ENCODE measurements at regions not wholly inside any gene's neighbourhood (a gene's known extent, or its start where the extent isn't known, plus 50 kb on each side); places are given as distances from the start of the nearest gene placed in this dataset.

DNA sequence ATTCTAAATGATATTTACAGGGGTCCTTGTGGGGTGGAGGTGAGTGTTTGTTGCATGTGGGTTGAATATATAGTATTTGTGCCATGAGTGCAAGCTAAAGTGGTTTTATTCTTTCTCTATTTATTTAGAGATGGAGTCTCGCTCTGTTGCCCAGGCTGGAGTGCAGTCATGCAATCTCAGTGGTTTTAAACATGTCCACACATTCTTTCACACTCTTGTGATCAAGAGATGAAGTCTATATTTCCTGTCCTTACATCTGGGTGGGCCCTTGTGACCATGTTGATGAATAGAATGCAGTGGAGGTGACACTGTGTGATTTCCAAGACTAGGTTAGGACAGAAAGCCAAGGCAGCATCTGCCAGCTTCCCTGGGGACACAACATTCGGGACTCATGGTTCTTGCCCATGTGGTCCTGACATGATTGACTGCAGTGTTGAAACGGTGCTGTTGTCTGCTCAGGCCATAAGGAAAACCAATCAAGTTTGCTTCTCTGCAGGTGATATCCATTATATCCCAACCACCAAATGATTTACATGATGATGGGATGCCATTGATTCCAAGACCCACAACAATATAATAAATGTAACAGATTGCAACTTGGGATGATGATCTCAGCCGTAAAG is 172.6 kb downstream of the SUDS3 start:
- H4K20me1 ChIP-seq (ENCODE audit: insufficient read depth) = no peaks in the 10 kb centered on the region
- ATAC-seq = no peak
- no peaks in the 10 kb centered on the region for H3K36me3 ChIP-seq (ENCODE audit: control insufficient read depth in 1 of 2, insufficient read depth in 2 of 2, low read length in 2 of 2)
- H2AFZ ChIP-seq (ENCODE audit: low read depth, low read length, poor library complexity, severe bottlenecking) = no peak overlapping the region
- no peaks in the 10 kb centered on the region for H3K79me2 ChIP-seq (ENCODE audit: insufficient read depth, low read length)
- ChIA-PET POLR2A (no interaction called here), RAD21 (ENCODE audit: low non-redundant PET in 1 of 2, low total read pairs in 2 of 2, uncharacterized antibody in 2 of 2, unreplicated experiment in 2 of 2) (no interaction called here), CTCF (no interaction called here)
- no peak for DNase-seq (ENCODE audit: low read depth, low spot score)
- peaks cover 4 to 11% of the 10 kb centered on the region in 2 experiments; a peak in 3 of 4 replicates for H3K4me1 ChIP-seq (ENCODE audit: control insufficient read depth in 1 of 2, insufficient read depth in 2 of 2, low read length in 2 of 2)
- BruUV-seq (replicated peaks) = no TSS peak
- no peaks in the 10 kb centered on the region for H3K9me3 ChIP-seq (ENCODE audit: control insufficient read depth in 1 of 2, insufficient read depth in 1 of 2, low read depth in 1 of 2, low read length in 2 of 2)
- no peak overlapping the region for H3K4me2 ChIP-seq (ENCODE audit: low read length)
- no peaks in the 10 kb centered on the region for H3K9me2 ChIP-seq (ENCODE audit: insufficient read depth)
- intact Hi-C loops (cut with micrococcal nuclease) = no loop called here
- H3K4me3 ChIP-seq (replicated peaks in 1 of 2; ENCODE audit: low read depth in 1 of 2, low read length in 2 of 2) = no peak overlapping the region
- no peak overlapping the region for H3K27ac ChIP-seq (ENCODE audit: low read depth, low read length)
- no peak overlapping the region for H3K9ac ChIP-seq (ENCODE audit: low read length)
- peaks cover 6% of the 10 kb centered on the region; the same call in 1 of the 2 replicates for H3K27me3 ChIP-seq (ENCODE audit: insufficient read depth, low read length)
- TF ChIP-seq EZH2 (IDR thresholded peaks at IDR 0.05) (no peak), POLR2AphosphoS5 (IDR thresholded peaks at IDR 0.05; ENCODE audit: low read depth, low read length) (no peak), SIN3A (IDR thresholded peaks at IDR 0.05; ENCODE audit: low read depth) (no peak), CEBPB (IDR thresholded peaks at IDR 0.05; ENCODE audit: low read depth) (no peak), POLR2A (IDR thresholded peaks at IDR 0.05; ENCODE audit: borderline replicate concordance, extremely low read depth, insufficient read depth, insufficient read length) (no peak), ELF1 (IDR thresholded peaks at IDR 0.05; ENCODE audit: borderline replicate concordance, low read depth) (no peak), FOSL1 (IDR thresholded peaks at IDR 0.05; ENCODE audit: low read depth) (no peak), REST (IDR thresholded peaks at IDR 0.05; ENCODE audit: low read depth) (no peak), TCF7L2 (IDR thresholded peaks at IDR 0.05; ENCODE audit: borderline replicate concordance, extremely low read depth, insufficient read depth, insufficient read length) (no peak), ATF3 (IDR thresholded peaks at IDR 0.05) (no peak), ZFX (IDR thresholded peaks at IDR 0.05) (no peak), SP1 (IDR thresholded peaks at IDR 0.05; ENCODE audit: low read depth) (no peak), RAD21 (IDR thresholded peaks at IDR 0.05; ENCODE audit: low read depth) (no peak), ZNF274 (IDR thresholded peaks at IDR 0.05; ENCODE audit: low read depth, low read length) (no peak), YY1 (IDR thresholded peaks at IDR 0.05; ENCODE audit: extremely low read depth, insufficient replicate concordance, low read depth, low read length) (no peak)
- TF ChIP-seq, protein P1, sequence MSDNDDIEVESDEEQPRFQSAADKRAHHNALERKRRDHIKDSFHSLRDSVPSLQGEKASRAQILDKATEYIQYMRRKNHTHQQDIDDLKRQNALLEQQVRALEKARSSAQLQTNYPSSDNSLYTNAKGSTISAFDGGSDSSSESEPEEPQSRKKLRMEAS (IDR thresholded peaks at IDR 0.05) = no peak
- TF ChIP-seq, protein P2, sequence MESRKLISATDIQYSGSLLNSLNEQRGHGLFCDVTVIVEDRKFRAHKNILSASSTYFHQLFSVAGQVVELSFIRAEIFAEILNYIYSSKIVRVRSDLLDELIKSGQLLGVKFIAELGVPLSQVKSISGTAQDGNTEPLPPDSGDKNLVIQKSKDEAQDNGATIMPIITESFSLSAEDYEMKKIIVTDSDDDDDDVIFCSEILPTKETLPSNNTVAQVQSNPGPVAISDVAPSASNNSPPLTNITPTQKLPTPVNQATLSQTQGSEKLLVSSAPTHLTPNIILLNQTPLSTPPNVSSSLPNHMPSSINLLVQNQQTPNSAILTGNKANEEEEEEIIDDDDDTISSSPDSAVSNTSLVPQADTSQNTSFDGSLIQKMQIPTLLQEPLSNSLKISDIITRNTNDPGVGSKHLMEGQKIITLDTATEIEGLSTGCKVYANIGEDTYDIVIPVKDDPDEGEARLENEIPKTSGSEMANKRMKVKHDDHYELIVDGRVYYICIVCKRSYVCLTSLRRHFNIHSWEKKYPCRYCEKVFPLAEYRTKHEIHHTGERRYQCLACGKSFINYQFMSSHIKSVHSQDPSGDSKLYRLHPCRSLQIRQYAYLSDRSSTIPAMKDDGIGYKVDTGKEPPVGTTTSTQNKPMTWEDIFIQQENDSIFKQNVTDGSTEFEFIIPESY (IDR thresholded peaks at IDR 0.05; ENCODE audit: extremely low read depth, insufficient replicate concordance, low read length) = no peak
- TF ChIP-seq, protein P3, sequence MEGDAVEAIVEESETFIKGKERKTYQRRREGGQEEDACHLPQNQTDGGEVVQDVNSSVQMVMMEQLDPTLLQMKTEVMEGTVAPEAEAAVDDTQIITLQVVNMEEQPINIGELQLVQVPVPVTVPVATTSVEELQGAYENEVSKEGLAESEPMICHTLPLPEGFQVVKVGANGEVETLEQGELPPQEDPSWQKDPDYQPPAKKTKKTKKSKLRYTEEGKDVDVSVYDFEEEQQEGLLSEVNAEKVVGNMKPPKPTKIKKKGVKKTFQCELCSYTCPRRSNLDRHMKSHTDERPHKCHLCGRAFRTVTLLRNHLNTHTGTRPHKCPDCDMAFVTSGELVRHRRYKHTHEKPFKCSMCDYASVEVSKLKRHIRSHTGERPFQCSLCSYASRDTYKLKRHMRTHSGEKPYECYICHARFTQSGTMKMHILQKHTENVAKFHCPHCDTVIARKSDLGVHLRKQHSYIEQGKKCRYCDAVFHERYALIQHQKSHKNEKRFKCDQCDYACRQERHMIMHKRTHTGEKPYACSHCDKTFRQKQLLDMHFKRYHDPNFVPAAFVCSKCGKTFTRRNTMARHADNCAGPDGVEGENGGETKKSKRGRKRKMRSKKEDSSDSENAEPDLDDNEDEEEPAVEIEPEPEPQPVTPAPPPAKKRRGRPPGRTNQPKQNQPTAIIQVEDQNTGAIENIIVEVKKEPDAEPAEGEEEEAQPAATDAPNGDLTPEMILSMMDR (IDR thresholded peaks at IDR 0.05 in 2 of 3, conservative IDR thresholded peaks at IDR 0.05 in 1 of 3; ENCODE audit: borderline replicate concordance in 1 of 3, insufficient read depth in 1 of 3, low read depth in 2 of 3, low read length in 2 of 3) = no peak

Data from HCT116 (cell line).